Left lung (tissue), 4 donors: ENCODE measurements at regions not wholly inside any gene's neighbourhood (a gene's known extent, or its start where the extent isn't known, plus 50 kb on each side); places are given as distances from the start of the nearest gene placed in this dataset.

Source experiments
- ATAC-seq: fragments of 200-7000 bp; cut with Tn5 transposase; one replicate; pipeline ENCODE4 v1.9.1; 2020; ENCODE audit warnings: moderate library complexity
- DNase-seq, 4 donors: peaks; one replicate each; pipeline ENCODE4 v3.0.0-alpha.2; 2013 to 2020
- H3K27ac ChIP-seq, 2 donors: fragments of 200-600 bp; sonication (generic) in 1 of 2; one replicate each; pipeline versions ENCODE4 v1.5.0 to v1.8.0; 2020 to 2021
- H3K27me3 ChIP-seq, 2 donors: fragments of 200-600 bp; sonication (generic) in 1 of 2; one replicate each; pipeline versions ENCODE4 v1.5.0 to v1.8.0; 2020 to 2021
- H3K36me3 ChIP-seq, 2 donors: fragments of 200-600 bp; sonication (generic) in 1 of 2; one replicate each; pipeline versions ENCODE4 v1.5.0 to v1.8.0; 2020 to 2021
- H3K4me1 ChIP-seq, 2 donors: fragments of 200-600 bp; one replicate each; pipeline ENCODE4 v1.8.0; 2021
- H3K4me3 ChIP-seq, 2 donors: fragments of 200-600 bp; sonication (generic) in 1 of 2; one replicate each; pipeline versions ENCODE4 v1.5.0 to v1.8.0; 2020 to 2021; ENCODE audit warnings: mild to moderate bottlenecking in 1 of 2
- H3K9me3 ChIP-seq, 2 donors: fragments of 200-600 bp; sonication (generic) in 1 of 2; one replicate each; pipeline versions ENCODE4 v1.5.0 to v1.8.0; 2020 to 2021
- CTCF ChIP-seq, 2 donors: fragments of 200-600 bp; sonication (generic) in 1 of 2; IDR thresholded peaks; one replicate each; pipeline versions ENCODE4 v1.5.0 to v1.8.0; 2021; ENCODE audit warnings: antibody characterized with exemption in 2 of 2
- intact Hi-C, 2 donors: fragments of 100-400 bp; cut with DNase I; formaldehyde crosslinking; loops; one replicate each; pipeline versions ENCODE4 v1.11.2 to v1.14.2; 2022
- donor health status: DM: no; HTN: yes; CAD: no.
- donor health status: DM: no; HTN: no; CAD: no.

GRCh38 chrX:123075947-123076561 lies 108.0 kb upstream of the GRIA3 start:
- ATAC-seq, result no peak

DNA sequence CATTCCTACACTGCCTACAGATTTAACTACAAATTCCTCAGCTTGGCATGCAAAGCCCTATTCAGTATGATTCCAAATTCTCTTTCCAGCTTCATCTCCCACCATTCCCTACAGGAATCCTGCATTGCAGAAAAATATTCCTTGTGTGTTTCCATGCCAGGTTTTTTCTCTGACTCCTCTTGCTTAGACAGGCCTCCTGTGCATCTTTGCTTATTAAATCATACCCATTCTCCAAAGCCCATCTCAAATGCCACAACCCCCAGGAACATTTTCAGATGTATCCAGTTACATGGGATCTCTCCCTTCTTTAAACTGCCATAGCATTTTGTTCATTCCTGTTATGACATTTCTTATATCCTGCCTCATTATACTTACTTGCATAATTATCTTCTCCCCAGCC lies 106.4 kb upstream of the GRIA3 start:
- no peak for TF ChIP-seq CTCF (IDR thresholded peaks at IDR 0.05)
- H3K27ac ChIP-seq, result no peak overlapping the region
- no peak overlapping the region for H3K4me3 ChIP-seq
- intact Hi-C loops, result no loop called here
- H3K9me3 ChIP-seq, result no peaks in the 10 kb centered on the region
- H3K4me1 ChIP-seq, result no peaks in the 10 kb centered on the region
- ATAC-seq, result no peak
- H3K27me3 ChIP-seq, result no peaks in the 10 kb centered on the region
- H3K36me3 ChIP-seq, result no peaks in the 10 kb centered on the region
- DNase-seq, result no peak

More at GRCh38 chrX:123075947-123076561, 108.0 kb upstream of the GRIA3 start:
- no peak overlapping the region for H3K4me3 ChIP-seq
- H3K27me3 ChIP-seq, result no peaks in the 10 kb centered on the region
- TF ChIP-seq CTCF (IDR thresholded peaks at IDR 0.05), result no peak
- DNase-seq, result no peak
- H3K9me3 ChIP-seq, result no peaks in the 10 kb centered on the region
- H3K36me3 ChIP-seq, result no peaks in the 10 kb centered on the region
- H3K4me1 ChIP-seq, result no peaks in the 10 kb centered on the region
- intact Hi-C loops, result no loop called here
- H3K27ac ChIP-seq, result no peak overlapping the region

DNA sequence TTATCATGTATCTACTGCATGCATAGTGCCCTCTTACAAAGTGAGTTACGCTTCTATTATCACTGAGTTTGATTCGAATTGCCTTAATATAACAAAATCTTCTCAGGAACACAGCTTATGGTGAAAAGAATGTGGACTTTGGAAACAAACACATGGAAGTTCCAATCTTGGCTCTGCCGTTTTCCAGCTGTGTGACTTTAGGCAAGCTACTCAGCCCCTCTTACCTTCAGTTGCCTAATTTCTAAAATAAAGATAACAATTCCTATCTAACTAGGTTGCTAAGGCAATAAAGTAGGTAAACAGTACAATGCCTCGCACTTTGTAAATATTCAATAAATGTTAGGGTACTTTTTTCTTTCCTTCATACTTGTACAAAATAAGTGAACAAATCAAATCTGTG lies 104.0 kb upstream of the GRIA3 start:
- intact Hi-C loops, result no loop called here
- no peaks in the 10 kb centered on the region for H3K36me3 ChIP-seq
- H3K4me3 ChIP-seq, result no peak overlapping the region
- H3K27ac ChIP-seq, result no peak overlapping the region
- no peaks in the 10 kb centered on the region for H3K9me3 ChIP-seq
- no peak for ATAC-seq
- DNase-seq, result no peak
- TF ChIP-seq CTCF (IDR thresholded peaks at IDR 0.05), result no peak
- H3K27me3 ChIP-seq, result no peaks in the 10 kb centered on the region
- no peaks in the 10 kb centered on the region for H3K4me1 ChIP-seq

DNA sequence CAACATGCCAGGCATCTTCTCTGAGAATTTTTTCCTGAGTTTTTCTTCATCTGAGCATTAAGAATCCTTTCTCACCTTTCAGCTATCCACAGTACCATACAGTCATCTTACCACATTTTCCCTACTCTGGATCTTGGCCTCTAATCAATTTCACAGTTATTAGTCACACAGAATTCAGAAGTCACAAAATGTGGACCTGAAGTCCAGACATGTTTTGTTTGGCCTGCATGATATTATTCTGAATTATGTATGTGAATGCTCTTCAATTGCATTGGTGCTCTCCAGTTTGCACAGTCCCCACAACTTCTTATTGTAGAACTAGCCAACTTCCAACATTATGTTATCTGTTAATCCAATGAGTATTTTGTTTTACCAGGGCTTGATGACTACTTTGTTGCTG lies 102.3 kb upstream of the GRIA3 start:
- TF ChIP-seq CTCF (IDR thresholded peaks at IDR 0.05), result no peak
- Histone ChIP-seq H3K4me3 (no peak overlapping the region), H3K4me1 (no peaks in the 10 kb centered on the region), H3K27me3 (no peaks in the 10 kb centered on the region), H3K36me3 (no peaks in the 10 kb centered on the region), H3K27ac (no peak overlapping the region), H3K9me3 (no peaks in the 10 kb centered on the region)
- ATAC-seq, result no peak
- intact Hi-C loops, result no loop called here
- DNase-seq, result no peak

DNA sequence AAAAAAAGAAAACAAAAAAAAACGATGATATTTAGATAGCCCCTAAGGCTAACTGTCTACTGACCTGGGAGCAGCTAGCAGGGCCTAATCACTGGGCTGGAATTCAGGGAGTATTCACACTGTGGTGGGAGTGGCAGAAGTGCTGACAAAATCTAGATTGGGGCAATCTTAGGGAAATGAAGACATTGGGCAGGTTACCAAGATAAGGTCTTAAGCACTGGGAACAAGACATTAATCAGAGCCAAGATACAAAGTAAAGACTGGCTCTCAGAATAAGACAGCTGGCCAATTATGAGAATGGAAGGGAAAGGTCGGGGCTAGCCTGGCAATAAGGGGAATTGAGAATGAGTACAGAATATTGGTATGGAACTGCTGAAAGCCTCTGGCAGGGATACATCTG lies 100.2 kb upstream of the GRIA3 start:
- no peak for DNase-seq
- no peaks in the 10 kb centered on the region for H3K27me3 ChIP-seq
- intact Hi-C loops, result no loop called here
- no peak overlapping the region for H3K27ac ChIP-seq
- no peak for ATAC-seq
- H3K9me3 ChIP-seq, result no peaks in the 10 kb centered on the region
- no peaks in the 10 kb centered on the region for H3K4me1 ChIP-seq
- no peak overlapping the region for H3K4me3 ChIP-seq
- TF ChIP-seq CTCF (IDR thresholded peaks at IDR 0.05), result no peak
- H3K36me3 ChIP-seq, result no peaks in the 10 kb centered on the region
